Right atrium auricular region (tissue), 2 donors: ENCODE measurements at regions not wholly inside any gene's neighbourhood (a gene's known extent, or its start where the extent isn't known, plus 50 kb on each side); places are given as distances from the start of the nearest gene placed in this dataset.

ENCODE experiments used
- DNase-seq: peaks from one replicate; pipeline ENCODE4 v3.0.0-alpha.2; 2019; ENCODE audit warnings: low spot score
- H3K27ac ChIP-seq, 2 donors: fragments of 200-600 bp; sonication (generic); 1 replicate in 1 of 2; 2 replicates in 1 of 2; pipeline ENCODE4 v1.5.1; 2016 to 2019
- H3K27me3 ChIP-seq, 2 donors: fragments of 200-600 bp; sonication (generic); one replicate each; pipeline versions ENCODE4 v1.5.1 to v1.6.0; 2017 to 2019
- H3K36me3 ChIP-seq: fragments of 200-600 bp; sonication (generic); one replicate; pipeline ENCODE4 v1.5.1; 2016
- H3K4me1 ChIP-seq, 2 donors: fragments of 200-600 bp; sonication (generic); one replicate each; pipeline versions ENCODE4 v1.5.1 to v1.6.0; 2017 to 2019
- H3K4me3 ChIP-seq, 2 donors: fragments of 200-600 bp; sonication (generic); 1 replicate in 1 of 2; 2 replicates in 1 of 2; pipeline ENCODE4 v1.5.1; 2017 to 2019; ENCODE audit warnings: mild to moderate bottlenecking in 1 of 2, moderate library complexity in 1 of 2
- H3K9me3 ChIP-seq, 2 donors: fragments of 200-600 bp; sonication (generic); one replicate each; pipeline ENCODE4 v1.5.1; 2019
- TF ChIP-seq, protein P1 (sequence below), 2 donors: fragments of 200-600 bp; sonication (generic); IDR thresholded peaks; one replicate each; pipeline ENCODE4 v1.5.1; 2019; ENCODE audit warnings: antibody characterized with exemption in 2 of 2

DNA sequence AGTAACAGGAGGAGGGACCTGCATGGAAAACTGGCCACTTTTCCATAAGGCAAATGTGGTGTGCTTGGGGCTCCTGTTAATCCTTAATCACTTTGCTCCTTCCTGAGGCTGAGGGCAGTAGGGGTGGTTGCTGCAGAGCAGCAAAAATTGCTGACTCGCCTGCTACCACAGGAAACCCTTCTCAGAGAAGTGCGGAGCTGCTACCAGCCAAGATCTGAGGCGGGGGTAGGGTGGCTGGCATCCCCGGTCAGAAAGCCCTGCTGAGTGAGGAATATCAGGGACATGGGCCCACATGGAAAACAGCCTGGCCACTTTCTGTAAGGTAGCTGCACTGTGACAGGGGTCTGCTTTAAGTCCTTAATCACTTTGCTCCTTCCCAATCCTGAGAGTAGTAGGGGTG is 192.4 kb upstream of the GHR start:
- DNase-seq, result no peak
- peaks cover 0 to 2% of the 10 kb centered on the region in 2 donors for H3K27me3 ChIP-seq
- H3K4me1 ChIP-seq, result no peaks in the 10 kb centered on the region
- no peaks in the 10 kb centered on the region for H3K36me3 ChIP-seq
- no peak overlapping the region for H3K27ac ChIP-seq
- TF ChIP-seq, protein P1, sequence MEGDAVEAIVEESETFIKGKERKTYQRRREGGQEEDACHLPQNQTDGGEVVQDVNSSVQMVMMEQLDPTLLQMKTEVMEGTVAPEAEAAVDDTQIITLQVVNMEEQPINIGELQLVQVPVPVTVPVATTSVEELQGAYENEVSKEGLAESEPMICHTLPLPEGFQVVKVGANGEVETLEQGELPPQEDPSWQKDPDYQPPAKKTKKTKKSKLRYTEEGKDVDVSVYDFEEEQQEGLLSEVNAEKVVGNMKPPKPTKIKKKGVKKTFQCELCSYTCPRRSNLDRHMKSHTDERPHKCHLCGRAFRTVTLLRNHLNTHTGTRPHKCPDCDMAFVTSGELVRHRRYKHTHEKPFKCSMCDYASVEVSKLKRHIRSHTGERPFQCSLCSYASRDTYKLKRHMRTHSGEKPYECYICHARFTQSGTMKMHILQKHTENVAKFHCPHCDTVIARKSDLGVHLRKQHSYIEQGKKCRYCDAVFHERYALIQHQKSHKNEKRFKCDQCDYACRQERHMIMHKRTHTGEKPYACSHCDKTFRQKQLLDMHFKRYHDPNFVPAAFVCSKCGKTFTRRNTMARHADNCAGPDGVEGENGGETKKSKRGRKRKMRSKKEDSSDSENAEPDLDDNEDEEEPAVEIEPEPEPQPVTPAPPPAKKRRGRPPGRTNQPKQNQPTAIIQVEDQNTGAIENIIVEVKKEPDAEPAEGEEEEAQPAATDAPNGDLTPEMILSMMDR (IDR thresholded peaks at IDR 0.05), result no peak
- no peaks in the 10 kb centered on the region for H3K9me3 ChIP-seq
- H3K4me3 ChIP-seq, result no peak overlapping the region

DNA sequence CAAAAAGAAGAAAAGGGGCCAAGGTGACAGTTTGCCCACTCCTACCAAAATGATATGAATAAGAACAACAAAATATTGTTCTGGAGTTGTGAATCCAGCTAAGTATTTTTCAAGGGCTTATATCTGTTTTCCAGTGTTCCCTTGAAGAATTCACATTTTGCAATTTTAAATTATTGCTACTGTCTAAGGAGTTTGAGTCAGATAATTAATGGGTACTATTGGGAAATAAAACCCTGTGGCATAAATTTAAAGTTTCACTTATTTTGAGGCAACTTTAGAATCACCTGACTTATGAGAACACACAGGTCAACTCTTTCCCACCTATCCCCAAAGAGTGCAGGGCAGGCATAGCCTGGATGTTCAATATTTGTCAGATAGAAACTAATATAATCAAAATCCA is 188.0 kb upstream of the GHR start:
- Histone ChIP-seq H3K4me3 (no peak overlapping the region), H3K27ac (no peak overlapping the region), H3K36me3 (no peaks in the 10 kb centered on the region), H3K27me3 (no peaks in the 10 kb centered on the region), H3K4me1 (no peaks in the 10 kb centered on the region), H3K9me3 (no peaks in the 10 kb centered on the region)
- TF ChIP-seq, protein P1 (IDR thresholded peaks at IDR 0.05), result no peak
- no peak for DNase-seq

DNA sequence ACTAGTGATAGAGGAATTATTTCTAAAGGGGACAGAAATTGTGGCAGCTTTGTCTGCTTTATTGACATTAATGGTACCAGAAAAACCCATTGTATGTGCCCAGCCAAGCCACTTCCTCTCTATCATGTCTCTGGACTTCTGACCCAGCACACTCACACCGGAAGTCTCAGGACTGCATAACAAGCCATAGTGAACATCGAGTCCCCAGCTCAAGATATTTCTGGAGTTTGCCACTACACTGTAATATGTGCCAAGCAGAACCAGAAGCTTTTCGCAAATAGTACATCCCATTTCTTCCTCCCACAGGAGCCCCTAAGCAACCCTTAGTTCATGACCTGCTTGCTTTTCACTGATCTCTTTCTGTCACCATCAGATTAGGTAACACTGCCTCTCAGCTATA is 187.4 kb upstream of the GHR start:
- no peak overlapping the region for H3K4me3 ChIP-seq
- H3K9me3 ChIP-seq, result no peaks in the 10 kb centered on the region
- no peaks in the 10 kb centered on the region for H3K4me1 ChIP-seq
- no peaks in the 10 kb centered on the region for H3K36me3 ChIP-seq
- H3K27me3 ChIP-seq, result no peaks in the 10 kb centered on the region
- TF ChIP-seq, protein P1 (IDR thresholded peaks at IDR 0.05), result no peak
- DNase-seq, result no peak
- no peak overlapping the region for H3K27ac ChIP-seq

DNA sequence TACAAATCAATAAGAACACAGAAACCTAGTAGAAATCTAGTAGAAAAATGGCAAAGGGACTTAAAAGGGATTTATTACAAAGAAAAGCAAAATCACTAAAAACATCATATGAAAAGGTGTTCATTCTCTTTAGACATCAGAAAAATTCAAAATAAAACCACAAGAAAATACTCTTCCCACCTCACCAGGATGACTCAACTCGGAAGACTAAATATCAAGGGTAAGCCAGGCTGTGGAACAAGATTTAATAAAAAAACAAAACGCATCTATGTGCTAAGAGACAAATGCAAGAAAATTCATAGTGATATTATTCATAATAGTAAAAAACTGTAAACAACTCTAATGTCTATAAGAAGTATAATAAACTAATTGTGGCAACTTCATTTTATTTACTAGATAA is 181.6 kb upstream of the GHR start:
- TF ChIP-seq, protein P1 (IDR thresholded peaks at IDR 0.05), result no peak
- H3K4me3 ChIP-seq, result no peak overlapping the region
- H3K27ac ChIP-seq, result no peak overlapping the region
- no peaks in the 10 kb centered on the region for H3K36me3 ChIP-seq
- no peaks in the 10 kb centered on the region for H3K4me1 ChIP-seq
- DNase-seq, result no peak
- H3K27me3 ChIP-seq, result no peaks in the 10 kb centered on the region
- no peaks in the 10 kb centered on the region for H3K9me3 ChIP-seq

DNA sequence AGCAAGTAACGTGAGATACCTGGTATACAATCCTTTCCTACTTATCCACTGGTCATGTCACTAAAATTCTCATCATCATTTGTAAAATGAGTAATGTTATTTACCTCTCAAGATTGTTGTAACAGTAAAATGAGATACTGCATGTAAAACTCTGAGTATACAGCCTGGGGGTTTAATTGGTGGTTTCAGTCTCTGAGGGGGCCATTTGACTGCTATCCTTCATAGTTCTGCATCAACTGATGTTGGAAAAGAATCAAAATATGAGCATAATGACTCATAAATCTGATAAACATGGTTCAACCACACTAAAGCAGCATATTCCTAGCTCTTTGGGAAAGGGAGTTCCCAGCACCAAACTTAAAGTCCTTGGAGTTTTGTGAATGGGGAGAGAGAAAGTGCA is 181.0 kb upstream of the GHR start:
- H3K27me3 ChIP-seq, result no peaks in the 10 kb centered on the region
- DNase-seq, result no peak
- no peaks in the 10 kb centered on the region for H3K4me1 ChIP-seq
- H3K27ac ChIP-seq, result no peak overlapping the region
- TF ChIP-seq, protein P1 (IDR thresholded peaks at IDR 0.05), result no peak
- no peak overlapping the region for H3K4me3 ChIP-seq
- H3K36me3 ChIP-seq, result no peaks in the 10 kb centered on the region
- H3K9me3 ChIP-seq, result no peaks in the 10 kb centered on the region

DNA sequence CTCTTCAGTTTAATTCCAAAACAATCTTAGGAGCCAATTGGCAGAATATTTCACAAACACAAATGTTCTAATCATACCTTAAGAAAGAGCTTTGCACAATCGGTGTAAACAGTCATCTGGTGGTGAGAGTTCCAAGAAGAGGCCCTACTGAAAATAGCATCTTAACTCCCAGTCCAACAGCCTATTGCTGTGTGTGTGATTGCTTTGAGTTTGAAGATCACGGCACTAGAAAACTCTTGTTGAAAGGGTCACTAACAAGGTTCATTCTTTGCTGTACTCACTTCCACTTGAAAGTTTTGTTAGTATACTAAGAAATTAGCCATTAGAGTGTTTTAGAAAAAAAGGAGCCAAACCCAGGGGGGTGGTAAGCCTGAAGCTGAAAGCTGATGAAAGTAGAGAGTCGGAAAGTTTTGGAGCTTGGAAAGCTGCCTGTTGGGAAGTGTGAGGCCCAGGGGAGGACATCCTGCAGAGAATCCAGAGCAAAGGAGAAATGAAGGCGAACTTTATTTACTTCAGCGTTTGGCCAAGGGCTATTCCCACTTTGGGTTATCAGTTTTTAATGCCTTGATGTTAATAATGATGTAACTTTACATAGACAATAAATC is 180.3 kb upstream of the GHR start:
- Histone ChIP-seq H3K4me3 (no peak overlapping the region), H3K4me1 (no peaks in the 10 kb centered on the region), H3K27me3 (no peaks in the 10 kb centered on the region), H3K27ac (no peak overlapping the region), H3K36me3 (no peaks in the 10 kb centered on the region), H3K9me3 (no peaks in the 10 kb centered on the region)
- no peak for DNase-seq
- TF ChIP-seq, protein P1 (IDR thresholded peaks at IDR 0.05), result no peak
